IPS DF 4.7 (cell line): ENCODE measurements at regions not wholly inside any gene's neighbourhood (a gene's known extent, or its start where the extent isn't known, plus 50 kb on each side); places are given as distances from the start of the nearest gene placed in this dataset.

Source experiments
- DNase-seq: peaks from one replicate; pipeline ENCODE4 v3.0.0-alpha.2; 2013; ENCODE audit warnings: low spot score; ENCODE audit errors: extremely low read depth

DNA sequence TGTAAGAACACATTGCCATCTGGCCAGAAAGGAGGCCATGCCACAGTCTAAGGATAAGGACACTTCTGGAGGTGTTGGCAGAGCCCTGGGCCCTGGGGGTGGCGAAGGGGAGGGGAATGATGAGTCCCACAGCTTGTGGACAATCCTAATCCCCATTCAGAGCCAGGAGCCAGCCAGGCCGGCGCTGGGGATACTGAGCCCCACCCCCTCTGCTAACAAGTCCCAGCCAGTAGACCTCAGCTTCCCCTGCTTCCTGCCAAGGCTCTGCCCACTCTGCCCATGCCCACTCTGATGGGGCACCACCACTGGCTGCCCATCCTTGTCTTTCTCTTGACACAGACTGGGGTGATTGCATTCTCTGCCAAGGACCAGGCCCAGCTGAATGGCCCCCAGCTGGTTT is 71.9 kb downstream of the NAV1 start:
- DNase-seq = no peak

DNA sequence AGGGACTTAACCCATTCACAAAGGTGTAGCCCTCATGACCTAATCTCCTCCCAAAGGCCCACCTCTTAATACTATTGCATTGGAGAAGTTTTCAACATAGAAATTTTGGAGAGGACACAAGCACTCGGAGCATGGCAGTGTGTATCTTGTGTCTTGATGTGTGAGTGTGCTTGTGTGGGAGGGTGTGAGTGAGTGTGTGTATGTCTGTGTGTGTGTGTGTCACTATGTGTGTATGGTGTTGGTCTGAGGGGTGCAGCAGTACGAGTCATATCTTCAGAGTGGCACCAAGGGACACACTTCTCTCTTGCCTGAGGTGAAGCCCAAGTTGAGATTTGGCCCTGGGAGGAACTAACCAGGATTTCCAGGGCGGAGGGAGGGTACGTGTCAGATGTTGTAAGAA is 73.7 kb downstream of the NAV1 start:
- no peak for DNase-seq

DNA sequence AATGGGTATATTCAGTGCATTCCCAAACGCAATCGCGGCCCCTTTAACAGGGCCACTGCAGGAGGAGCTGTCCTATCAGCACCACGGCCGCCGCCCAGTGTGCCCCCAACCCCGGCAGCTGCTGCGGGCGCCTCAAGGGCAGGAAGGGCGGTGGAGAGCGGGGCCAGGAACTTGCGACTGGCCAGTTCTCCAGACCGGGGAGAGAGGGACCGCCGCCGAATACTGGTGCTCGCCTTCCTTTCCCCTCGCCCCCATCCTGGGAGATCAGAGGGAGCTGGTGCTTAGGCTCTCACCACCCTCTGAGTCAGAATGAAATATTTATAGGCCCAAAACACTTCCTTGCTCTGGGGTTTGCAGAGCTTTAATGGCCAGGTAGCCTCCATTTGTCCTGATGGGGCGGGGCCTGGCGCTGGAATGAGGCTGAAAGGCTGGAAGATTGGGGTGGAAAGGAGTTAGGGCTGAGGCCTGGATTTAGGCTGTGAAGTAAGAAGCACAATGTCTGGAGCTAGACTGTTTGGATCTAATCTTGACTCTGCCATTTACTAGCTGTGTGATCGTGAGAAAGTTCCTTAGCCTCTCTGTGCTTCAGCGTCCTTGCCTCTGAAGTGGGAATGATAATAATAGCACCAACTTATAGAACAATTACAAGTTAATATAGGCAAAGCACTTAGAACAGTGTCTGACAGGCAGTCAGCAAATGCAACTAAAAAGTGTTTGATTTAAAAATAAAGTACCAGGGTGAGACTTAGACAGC is 75.5 kb downstream of the NAV1 start:
- no peak for DNase-seq

DNA sequence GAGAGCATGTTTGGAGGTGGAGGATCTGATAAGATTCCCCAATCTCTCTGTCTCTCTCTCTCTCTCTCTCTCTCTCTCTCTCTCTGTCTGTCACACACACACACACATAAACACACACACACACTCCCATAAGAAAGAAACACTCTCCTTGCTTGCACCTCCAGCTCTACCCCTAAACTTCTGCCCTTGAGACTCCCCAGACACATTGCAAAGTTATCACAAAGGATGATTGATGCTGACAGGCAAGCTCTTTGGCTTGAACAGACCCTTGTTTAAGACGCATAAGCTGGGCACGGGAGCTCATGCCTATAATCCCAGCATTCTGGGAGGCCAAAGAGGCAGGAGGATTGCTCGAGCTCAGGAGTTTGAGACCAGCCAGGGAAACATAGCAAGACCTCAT is 78.2 kb downstream of the NAV1 start:
- no peak for DNase-seq

DNA sequence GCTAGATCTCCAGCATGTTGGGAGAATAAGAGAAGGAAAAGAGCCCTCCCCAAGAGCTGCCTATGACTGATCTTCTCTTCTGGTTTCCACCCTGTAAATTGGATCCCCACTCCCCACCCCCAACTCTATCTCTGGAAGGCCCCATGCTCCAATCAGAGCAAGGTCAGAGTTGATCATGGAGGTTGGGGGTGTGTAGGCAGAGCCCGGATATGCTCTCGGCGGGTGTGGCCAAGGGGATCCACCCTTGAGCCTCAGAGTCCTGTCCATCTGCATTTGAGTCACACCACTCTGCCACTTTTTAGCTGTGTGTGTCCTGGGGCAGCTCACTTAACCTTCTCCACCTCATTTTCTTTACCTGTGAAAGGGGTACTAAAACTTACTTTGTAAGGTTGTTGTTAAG is 79.5 kb downstream of the NAV1 start:
- DNase-seq = no peak

DNA sequence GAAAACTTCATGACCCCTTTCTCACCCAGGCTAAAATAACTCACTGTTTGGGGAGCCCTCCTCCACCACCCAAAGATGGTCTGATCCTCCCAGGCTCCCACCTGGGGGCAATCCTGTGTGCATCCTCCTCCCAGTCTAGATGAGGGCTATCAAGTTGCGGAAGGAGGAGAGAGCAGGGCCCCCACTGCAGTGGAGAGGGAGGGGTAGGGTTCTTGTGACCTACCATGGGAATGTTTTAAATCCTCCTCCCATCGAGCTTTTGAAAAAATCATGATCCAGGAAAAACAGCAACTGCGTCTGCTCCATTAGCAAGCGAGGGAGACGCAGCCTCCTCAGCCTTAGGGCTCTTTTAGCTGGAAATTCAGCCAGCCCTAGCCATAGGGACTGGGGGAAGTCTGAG is 80.0 kb downstream of the NAV1 start:
- no peak for DNase-seq

DNA sequence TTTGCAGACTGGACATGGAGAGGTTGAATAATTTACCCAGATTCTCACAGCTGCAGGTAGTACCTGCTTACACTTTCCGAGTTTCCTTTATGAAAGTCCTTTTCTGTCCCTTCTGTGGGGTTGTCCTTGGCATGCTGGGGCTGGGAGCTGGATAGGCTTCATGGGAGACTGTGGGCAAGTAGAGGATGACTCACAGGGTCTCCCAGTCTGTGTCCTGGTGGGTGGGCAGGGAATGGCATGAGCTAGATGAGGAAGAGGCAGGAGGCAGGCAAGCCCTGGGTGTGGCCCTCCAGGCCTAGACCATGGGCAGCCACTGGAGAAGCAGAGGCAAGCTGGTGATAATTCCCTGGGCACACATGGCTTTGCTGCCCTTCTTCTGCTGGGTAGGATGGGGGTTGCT is 80.6 kb downstream of the NAV1 start:
- no peak for DNase-seq

DNA sequence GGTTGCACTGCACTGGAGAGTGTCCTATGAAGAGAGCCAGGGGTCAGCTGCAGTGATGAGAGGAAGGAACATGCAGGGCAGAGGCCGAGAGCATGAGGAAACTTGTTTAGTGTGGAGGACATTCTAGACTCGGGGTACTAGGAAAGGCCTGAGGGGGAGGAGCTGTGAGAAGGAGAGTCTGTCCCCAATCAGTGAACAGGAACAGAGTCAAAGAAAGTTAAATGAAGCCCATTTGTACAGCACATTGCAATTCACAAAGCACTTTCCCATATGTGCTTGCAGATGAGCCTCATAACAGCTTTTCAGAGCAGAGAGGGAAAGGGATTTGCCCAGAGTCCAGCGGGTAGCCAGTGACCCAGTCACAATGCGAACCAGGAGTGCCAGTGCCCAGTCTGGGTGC is 83.4 kb downstream of the NAV1 start:
- no peak for DNase-seq

DNA sequence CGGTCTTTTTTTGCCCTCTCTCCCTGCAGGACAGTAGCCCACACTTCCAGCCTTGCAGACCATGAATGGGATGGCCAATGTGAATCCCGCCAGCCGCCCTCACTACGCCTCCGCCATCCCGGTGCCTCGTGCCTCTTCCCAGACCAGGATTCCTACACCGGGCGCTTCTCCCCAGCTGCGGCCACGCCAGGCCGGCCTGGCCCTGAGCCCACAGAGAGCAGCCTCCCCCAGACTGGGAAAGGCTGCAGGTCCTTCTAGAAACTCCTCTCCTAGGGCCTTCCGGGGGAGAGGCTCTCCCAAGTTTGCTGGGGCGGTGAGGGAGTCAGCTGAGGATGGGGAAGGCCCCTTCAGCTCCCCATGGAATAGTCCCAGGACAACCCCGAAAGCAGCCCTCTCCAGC is 83.9 kb downstream of the NAV1 start:
- DNase-seq = no peak

DNA sequence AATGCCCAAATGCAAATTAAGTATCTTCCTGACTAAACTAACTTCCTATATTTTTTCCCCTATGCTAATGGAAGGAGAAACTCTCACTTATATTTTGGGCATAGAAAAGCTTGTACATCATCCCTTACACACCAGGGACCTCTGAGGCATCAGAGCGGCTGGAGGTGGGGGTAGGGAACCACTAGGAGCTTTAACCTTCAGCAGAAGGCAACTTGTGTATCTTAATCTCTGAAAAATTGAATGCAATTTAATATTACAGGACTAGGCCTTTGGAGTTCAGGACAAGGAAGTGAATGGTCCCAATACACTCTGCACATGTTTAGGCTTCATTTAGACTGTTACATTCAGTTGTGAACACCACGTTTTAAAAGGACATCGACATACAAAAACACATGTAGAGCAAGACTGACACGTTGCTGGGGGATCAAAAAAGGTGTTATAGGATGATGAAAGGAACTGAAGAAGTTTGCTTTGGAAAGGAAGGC is 85.9 kb downstream of the NAV1 start:
- DNase-seq = no peak

DNA sequence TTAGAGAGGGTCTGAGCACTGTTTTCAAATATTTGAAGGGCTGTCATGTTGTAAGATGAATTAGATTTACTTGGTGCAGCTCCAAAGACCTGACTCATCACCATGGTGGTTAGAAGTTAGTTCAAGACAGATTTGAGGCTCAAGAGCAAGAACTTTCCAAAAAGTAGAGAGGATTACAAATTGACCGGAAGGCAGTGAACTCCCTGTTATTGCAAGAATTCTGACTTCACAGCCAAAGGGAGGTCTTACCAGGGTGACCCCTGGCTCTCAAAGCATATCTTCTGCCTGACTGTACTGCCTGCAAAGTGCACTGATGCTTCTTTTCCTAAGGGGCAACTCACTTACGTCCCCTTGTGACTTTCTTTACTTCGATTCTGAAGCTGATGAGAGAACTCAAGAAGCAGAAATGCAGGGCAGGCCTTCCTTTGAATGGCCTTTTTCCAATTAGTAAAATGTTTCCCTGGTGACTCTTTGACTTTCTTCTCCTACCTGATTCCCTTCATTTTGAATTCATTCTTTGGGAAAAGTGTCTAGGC is 86.4 kb downstream of the NAV1 start:
- no peak for DNase-seq

DNA sequence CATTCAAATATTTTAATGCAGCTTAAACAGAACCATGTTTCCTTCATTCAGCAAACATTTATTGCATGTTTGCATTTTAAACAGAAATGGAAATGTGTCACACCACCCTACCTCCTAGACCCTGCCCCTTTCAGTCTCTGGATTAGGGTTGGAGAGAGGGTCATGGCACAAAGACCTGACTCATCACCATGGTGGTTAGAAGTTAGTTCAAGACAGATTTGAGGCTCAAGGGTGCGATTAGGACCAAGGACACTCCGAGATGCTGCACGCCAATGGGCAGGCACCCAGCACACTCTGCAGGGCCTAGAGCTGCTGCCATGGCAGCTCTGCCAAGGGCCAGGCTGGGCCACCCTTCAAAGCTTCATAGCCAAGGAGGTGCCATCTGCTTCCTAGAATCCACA is 86.9 kb downstream of the NAV1 start:
- no peak for DNase-seq

DNA sequence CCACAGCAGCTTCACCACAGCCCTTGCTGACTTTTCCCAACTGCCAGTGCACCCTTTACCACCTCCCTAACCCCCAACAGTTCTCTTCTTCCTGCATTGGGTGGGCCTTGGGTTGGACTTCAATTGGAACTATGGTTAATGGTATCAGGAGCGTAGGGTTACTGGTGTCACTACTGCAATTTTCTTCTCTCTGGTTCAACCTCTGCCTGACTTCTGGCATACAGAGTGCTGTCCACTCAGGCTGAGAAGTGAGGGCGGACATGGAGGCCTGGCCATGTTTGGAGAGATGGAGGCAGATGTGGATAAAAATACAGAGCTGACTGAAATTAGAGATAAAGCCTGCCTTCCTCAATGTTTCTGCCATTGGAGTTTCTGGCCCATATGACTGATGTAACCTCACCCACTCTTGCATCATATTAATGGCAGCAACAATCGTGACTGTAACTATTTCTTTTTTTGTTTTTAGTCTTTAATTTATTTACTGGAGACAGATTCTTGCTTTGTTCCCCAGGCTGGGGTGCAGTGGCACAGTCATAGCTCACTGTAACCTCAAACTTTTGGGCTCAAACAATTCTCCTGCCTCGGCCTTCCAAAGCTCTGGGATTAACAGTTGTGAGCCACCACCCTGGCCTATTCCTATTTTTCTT is 87.8 kb downstream of the NAV1 start:
- DNase-seq = no peak

DNA sequence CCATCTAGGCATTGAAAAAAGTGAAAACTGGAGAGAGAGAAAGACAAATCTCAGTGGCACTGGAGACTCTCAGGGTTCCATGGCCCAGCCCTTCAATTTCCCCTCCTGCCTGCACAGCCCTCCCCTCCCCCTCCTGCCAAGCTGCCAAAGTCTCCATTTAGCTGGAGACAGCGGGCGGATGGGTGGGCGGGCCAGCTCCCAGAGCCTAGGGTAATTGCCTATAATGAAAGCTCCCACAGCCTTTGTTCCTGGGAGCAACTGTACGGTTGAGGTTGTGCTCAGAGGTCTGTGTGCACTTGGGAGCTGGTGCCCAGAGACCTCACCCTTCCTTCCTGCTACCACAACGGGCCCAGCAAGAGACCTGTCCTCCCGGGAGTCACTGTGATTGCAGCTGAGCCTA is 89.6 kb downstream of the NAV1 start:
- no peak for DNase-seq

DNA sequence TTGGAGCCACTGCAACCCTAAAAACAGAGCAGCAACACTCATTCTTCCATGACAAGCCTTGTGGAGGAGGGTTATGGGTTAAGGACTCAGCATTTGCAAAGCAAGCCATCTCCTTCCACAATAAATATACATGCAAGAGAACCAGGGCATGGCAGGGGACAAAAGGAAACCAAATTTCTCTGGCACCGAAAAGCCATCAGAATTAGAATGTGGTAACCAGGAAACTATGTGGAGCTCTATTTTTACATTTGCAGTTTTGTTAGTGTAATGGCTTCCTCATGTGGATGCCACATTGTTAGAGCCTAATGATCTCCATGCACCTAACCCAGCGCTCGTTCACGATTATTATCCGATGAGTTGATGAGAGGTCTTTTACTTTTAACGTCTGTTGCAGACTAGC is 91.7 kb downstream of the NAV1 start:
- no peak for DNase-seq

DNA sequence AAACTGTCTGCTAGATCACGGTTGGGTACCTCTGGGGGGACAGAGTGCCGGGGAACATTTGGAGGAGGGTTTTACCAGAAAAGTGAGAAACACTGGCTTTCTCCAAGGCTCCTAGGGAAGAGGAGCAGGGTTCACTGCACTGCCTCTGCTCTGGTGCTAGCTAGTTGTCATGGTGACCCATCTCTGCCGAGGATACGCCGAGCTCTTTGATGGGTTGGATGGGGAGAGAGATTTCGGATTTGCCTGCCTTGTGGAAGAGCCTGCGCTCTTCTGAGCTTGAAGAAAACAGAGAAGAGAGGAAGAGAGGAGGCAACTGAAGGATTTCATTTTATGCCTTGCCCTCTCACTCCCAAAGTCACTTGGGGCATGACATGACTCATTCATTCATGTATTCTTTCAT is 92.1 kb downstream of the NAV1 start:
- DNase-seq = no peak

DNA sequence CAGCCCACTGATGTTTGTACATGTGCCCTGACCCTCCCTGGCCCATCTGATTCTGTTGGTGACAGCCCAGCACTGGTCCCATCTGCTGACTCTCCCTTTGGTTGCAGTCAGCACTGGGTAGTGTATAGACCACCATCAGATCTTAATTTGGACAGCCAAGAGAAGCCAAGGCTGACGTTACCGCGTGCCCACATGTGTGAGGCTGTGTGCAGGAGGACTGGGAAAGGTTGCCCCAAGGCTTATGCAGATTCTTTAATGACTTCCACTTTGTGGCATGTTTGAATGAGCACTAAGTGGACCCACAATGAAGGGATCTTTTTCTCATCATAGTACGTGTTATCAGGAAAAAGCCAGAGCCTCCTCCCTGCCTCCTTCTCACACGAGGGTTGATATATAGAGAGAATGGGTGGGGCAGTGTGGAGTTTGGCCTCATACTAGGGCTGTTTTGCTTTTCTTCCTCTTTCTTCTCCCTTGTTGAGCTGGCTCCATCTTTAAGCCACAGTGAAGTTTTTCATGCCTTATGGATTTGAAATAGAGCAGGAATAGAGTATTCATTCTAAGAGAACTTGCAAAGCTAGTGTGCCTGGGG is 93.5 kb downstream of the NAV1 start:
- DNase-seq = no peak

DNA sequence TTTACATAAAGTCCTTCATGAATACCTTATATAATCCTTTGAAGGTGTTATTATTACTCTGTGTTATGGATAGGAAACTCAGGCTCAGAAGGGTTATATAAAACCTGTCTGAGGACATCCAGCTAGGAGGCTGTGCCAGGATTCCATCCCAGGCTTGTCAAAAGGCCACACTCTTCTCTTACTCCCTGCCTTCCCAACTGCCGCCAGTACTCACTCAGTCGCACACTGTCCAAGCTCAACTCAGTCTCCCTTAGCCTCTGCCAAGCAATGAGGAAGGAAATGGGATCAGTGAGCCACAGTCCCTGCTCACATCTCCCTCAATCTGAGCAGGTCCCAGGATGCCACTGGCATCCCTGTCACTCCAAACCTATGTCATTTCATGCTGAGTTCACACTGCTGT is 94.4 kb downstream of the NAV1 start:
- DNase-seq = no peak

DNA sequence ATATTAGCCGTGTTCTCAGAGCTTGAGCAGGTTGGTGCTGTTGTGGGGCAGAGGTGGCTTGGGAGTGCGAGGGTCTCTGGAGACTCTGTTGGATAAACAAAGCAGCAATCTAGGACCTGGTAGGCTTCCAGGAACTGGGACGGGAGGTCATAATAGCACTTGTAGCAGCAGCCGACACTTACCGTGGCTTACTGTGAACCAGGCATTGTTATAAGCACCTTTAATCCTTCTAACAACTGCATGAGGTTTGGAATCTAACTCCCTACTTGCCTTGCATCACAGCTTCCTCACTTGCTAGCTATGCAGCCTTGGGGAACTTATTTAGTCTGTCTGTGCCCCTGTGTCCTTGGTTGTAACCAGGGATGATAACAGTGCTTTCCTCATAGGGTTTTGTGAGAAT is 94.9 kb downstream of the NAV1 start:
- no peak for DNase-seq

DNA sequence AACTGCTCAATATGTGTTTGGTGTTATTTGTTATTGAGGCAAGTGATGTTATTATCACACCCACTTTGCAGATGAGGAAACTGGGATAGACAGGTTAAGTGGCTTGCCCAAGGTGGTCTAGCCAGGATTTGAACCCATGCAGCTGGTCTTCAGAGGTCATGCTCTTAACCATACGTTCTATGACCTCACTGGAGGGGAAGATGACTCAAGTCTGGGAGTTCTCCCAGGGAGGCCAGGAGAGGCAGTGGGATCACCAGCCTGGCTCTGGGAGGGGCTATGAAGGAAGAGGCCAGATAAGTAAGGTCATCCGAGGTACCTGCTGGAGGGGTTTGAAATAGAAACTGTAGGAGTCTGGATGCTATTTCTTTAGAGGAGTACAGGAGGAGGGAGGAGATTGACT is 95.3 kb downstream of the NAV1 start:
- DNase-seq = no peak

DNA sequence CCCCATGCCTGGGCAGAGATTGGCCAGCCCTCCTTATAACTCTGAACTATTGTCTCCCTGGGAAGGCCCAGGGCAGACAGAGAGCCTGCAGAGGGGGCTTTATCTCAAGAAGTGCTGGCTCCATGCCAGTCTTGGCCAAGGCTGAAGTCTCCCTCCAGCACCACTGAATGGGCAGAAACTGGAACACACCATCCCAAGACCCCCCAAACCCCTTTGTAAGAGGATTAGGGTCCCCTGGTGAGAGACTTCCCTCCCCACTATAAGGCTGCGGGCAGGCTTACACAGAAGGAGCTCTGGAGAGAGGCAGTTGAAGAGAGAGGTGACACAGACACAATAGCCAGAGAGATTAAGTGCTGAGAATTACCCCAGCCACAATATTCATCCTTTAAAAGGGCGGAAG is 97.2 kb downstream of the NAV1 start:
- no peak for DNase-seq

DNA sequence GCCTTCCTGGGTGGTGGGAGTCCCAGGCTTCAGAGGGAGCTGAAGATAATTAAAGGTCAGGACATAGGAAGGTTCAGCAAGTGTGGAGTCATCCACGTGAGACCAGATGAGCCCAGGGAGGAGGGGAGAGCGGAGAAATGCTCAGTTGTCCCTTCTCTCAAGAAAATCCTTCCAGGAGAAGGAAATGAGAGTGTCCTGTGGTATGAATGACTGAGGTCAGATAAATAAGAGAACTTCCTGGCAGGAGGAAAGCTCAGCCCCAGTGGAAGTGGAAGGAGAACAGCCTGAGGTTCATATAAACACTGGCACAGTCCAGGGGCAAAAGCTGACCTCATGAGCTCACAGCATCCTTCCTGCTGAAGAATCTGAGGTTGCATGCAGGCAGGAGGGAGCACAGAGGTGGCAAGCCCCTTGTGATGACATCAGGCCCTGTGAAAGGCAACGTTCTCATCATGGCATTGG is 97.6 kb downstream of the NAV1 start:
- DNase-seq = no peak
